ENCODE measurements at regions not wholly inside any gene's neighbourhood (a gene's known extent, or its start where the extent isn't known, plus 50 kb on each side); places are given as distances from the start of the nearest gene placed in this dataset.

DNA sequence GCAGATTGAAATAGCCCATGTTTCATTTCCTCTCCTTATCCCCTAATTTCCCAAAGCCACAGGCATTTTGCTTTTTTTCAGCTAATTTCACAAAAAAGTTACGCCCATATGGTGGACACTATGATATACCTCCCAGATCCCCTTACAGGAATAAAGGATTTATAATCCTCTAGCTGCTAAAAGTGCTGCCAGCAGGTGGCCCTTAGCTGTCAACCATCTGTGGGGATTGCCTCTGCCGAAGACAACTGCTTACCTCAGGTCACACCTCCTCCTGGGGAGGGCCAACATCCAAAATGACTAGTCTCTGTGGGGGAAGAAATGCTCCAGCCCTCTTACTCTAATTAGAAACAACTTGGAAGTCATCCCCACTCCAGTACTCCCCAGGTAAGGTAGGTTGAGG is 61.0 kb upstream of the EPB41L3 start:
- Histone ChIP-seq H3K9me3 (ENCODE audit: insufficient read depth, low read depth) (no peaks in the 10 kb centered on the region), H3K4me1 (replicated peaks; ENCODE audit: insufficient read depth) (no peaks in the 10 kb centered on the region), H3K27me3 (ENCODE audit: insufficient read depth, low read depth) (peaks cover 10% of the 10 kb centered on the region; the same call in 1 of the 2 replicates), H3K79me2 (ENCODE audit: low read depth) (no peaks in the 10 kb centered on the region), H2AFZ (no peak overlapping the region), H4K20me1 (ENCODE audit: insufficient read depth) (no peaks in the 10 kb centered on the region), H3K36me3 (ENCODE audit: low read depth) (no peaks in the 10 kb centered on the region), H3K4me2 (no peak overlapping the region), H3K27ac (no peak overlapping the region), H3F3A (ENCODE audit: insufficient read depth, low read depth) (no peaks in the 10 kb centered on the region), H3K4me3 (no peak overlapping the region), H3K9me2 (ENCODE audit: insufficient read depth) (no peaks in the 10 kb centered on the region)
- intact Hi-C loops (cut with micrococcal nuclease; ENCODE audit: unreplicated experiment) = loop anchor here (10.0 kb wide), 1 partner anchor 920 kb away; no protein-coding TSS in a partner anchor
- no TSS peak for BruUV-seq (replicated peaks)
- no peak for DNase-seq
- no peak for TF ChIP-seq EZH2 (IDR thresholded peaks at IDR 0.05; ENCODE audit: low read depth)
- TF ChIP-seq, protein P1, sequence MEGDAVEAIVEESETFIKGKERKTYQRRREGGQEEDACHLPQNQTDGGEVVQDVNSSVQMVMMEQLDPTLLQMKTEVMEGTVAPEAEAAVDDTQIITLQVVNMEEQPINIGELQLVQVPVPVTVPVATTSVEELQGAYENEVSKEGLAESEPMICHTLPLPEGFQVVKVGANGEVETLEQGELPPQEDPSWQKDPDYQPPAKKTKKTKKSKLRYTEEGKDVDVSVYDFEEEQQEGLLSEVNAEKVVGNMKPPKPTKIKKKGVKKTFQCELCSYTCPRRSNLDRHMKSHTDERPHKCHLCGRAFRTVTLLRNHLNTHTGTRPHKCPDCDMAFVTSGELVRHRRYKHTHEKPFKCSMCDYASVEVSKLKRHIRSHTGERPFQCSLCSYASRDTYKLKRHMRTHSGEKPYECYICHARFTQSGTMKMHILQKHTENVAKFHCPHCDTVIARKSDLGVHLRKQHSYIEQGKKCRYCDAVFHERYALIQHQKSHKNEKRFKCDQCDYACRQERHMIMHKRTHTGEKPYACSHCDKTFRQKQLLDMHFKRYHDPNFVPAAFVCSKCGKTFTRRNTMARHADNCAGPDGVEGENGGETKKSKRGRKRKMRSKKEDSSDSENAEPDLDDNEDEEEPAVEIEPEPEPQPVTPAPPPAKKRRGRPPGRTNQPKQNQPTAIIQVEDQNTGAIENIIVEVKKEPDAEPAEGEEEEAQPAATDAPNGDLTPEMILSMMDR (conservative IDR thresholded peaks at IDR 0.05) = no peak
- POLR2A ChIA-PET (ENCODE audit: unreplicated experiment) = no interaction called here
- CTCF ChIA-PET = no interaction called here

- no peaks in the 10 kb centered on the region for H3K79me2 ChIP-seq (ENCODE audit: low read depth)
- CTCF ChIA-PET = no interaction called here
- H3K27me3 ChIP-seq (ENCODE audit: insufficient read depth, low read depth) = peaks cover 10% of the 10 kb centered on the region; the same call in 1 of the 2 replicates
- no peaks in the 10 kb centered on the region for H3F3A ChIP-seq (ENCODE audit: insufficient read depth, low read depth)
- H3K36me3 ChIP-seq (ENCODE audit: low read depth) = no peaks in the 10 kb centered on the region
- no peak overlapping the region for H3K4me3 ChIP-seq
- TF ChIP-seq EZH2 (IDR thresholded peaks at IDR 0.05; ENCODE audit: low read depth) = no peak
- TF ChIP-seq, protein P1 (conservative IDR thresholded peaks at IDR 0.05) = no peak
- no peaks in the 10 kb centered on the region for H3K9me3 ChIP-seq (ENCODE audit: insufficient read depth, low read depth)
- POLR2A ChIA-PET (ENCODE audit: unreplicated experiment) = no interaction called here
- DNase-seq = no peak
- H3K9me2 ChIP-seq (ENCODE audit: insufficient read depth) = no peaks in the 10 kb centered on the region
- intact Hi-C loops (cut with micrococcal nuclease; ENCODE audit: unreplicated experiment) = loop anchor here (10.0 kb wide), 1 partner anchor 922 kb away; no protein-coding TSS in a partner anchor
- H3K27ac ChIP-seq = no peak overlapping the region
- H3K4me2 ChIP-seq = no peak overlapping the region
- no peak overlapping the region for H2AFZ ChIP-seq
- H3K4me1 ChIP-seq (replicated peaks; ENCODE audit: insufficient read depth) = no peaks in the 10 kb centered on the region
- BruUV-seq (replicated peaks) = no TSS peak
- H4K20me1 ChIP-seq (ENCODE audit: insufficient read depth) = no peaks in the 10 kb centered on the region
Observed at GRCh38 chr18:5603153-5603552, 59.4 kb upstream of the EPB41L3 start.

- BruUV-seq (replicated peaks) = no TSS peak
- Histone ChIP-seq H3K4me3 (no peak overlapping the region), H3K27me3 (ENCODE audit: insufficient read depth, low read depth) (peaks cover 10% of the 10 kb centered on the region; the same call in 1 of the 2 replicates), H3F3A (ENCODE audit: insufficient read depth, low read depth) (no peaks in the 10 kb centered on the region), H3K36me3 (ENCODE audit: low read depth) (no peaks in the 10 kb centered on the region), H3K4me1 (replicated peaks; ENCODE audit: insufficient read depth) (no peaks in the 10 kb centered on the region), H4K20me1 (ENCODE audit: insufficient read depth) (no peaks in the 10 kb centered on the region), H3K9me3 (ENCODE audit: insufficient read depth, low read depth) (no peaks in the 10 kb centered on the region), H3K9me2 (ENCODE audit: insufficient read depth) (no peaks in the 10 kb centered on the region), H2AFZ (no peak overlapping the region), H3K4me2 (no peak overlapping the region), H3K79me2 (ENCODE audit: low read depth) (no peaks in the 10 kb centered on the region), H3K27ac (no peak overlapping the region)
- CTCF ChIA-PET = no interaction called here
- intact Hi-C loops (cut with micrococcal nuclease; ENCODE audit: unreplicated experiment) = loop anchor here (10.0 kb wide), 1 partner anchor 924 kb away; no protein-coding TSS in a partner anchor
- no peak for DNase-seq
- POLR2A ChIA-PET (ENCODE audit: unreplicated experiment) = no interaction called here
- no peak for TF ChIP-seq EZH2 (IDR thresholded peaks at IDR 0.05; ENCODE audit: low read depth)
- TF ChIP-seq, protein P1 (conservative IDR thresholded peaks at IDR 0.05) = no peak
Observed at GRCh38 chr18:5601188-5601624, 57.4 kb upstream of the EPB41L3 start.
